ENCODE measurements at regions not wholly inside any gene's neighbourhood (a gene's known extent, or its start where the extent isn't known, plus 50 kb on each side); places are given as distances from the start of the nearest gene placed in this dataset.

- TF ChIP-seq CTCF (IDR thresholded peaks at IDR 0.05) (no peak), ZFX (IDR thresholded peaks at IDR 0.05; ENCODE audit: borderline replicate concordance) (no peak)
Measured at GRCh38 chr4:173626277-173626676, 96.2 kb upstream of the HAND2 start.

All from 22Rv1 (cell line).